Esophagus squamous epithelium (tissue), 4 donors: ENCODE measurements at regions not wholly inside any gene's neighbourhood (a gene's known extent, or its start where the extent isn't known, plus 50 kb on each side); places are given as distances from the start of the nearest gene placed in this dataset.

Experiments
- CTCF ChIP-seq, 6 experiments: fragments of 450-650 bp in 4 of 6; fragments of 200-600 bp in 2 of 6; sonication (generic) in 2 of 6; IDR thresholded peaks; one replicate each; pipeline ENCODE4 v1.5.1; 2016 to 2019; ENCODE audit warnings: antibody characterized with exemption in 6 of 6, mild to moderate bottlenecking in 4 of 6, moderate library complexity in 4 of 6
- POLR2A ChIP-seq, 4 donors: fragments of 450-650 bp; IDR thresholded peaks; one replicate each; pipeline ENCODE4 v1.6.1; 2017; ENCODE audit warnings: antibody characterized with exemption in 4 of 4, mild to moderate bottlenecking in 4 of 4, moderate library complexity in 3 of 4

DNA sequence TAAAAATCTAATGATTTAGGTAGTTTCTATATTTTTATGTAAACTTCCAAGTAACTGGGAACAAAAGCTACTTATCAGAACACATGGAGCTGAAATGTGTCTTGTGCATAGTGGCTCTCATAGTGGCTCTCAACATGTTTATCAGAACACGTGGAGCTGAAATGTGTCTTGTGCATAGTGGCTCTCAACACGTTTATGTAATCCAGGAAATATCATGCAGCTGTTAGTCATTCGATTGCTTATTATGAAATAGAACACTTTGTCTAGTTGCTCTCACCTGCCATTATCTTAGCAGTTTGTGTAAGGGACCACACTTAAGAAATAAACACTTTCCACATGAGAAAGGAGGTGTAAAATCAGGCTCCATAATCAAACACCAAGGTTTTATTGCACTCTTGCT is 119.2 kb upstream of the ASCC3 start:
- no peak for TF ChIP-seq CTCF (IDR thresholded peaks at IDR 0.05)
- no peak for TF ChIP-seq POLR2A (IDR thresholded peaks at IDR 0.05)
